GM19023 (cell line): ENCODE measurements at regions not wholly inside any gene's neighbourhood (a gene's known extent, or its start where the extent isn't known, plus 50 kb on each side); places are given as distances from the start of the nearest gene placed in this dataset.

Experiments used
- ATAC-seq: cut with Tn5 transposase; IDR thresholded peaks from one replicate; pipeline ENCODE4 v1.9.1; 2021; ENCODE audit warnings: mild to moderate bottlenecking, moderate library complexity; ENCODE audit not compliant: unreplicated experiment

GRCh38 chr12:30110498-30110897, 326.8 kb upstream of the TMTC1 start:
- ATAC-seq, result no peak

- ATAC-seq, result no peak
These were observed 324.9 kb upstream of the TMTC1 start for GRCh38 chr12:30108666-30109065.

- ATAC-seq, result no peak
These were observed 322.6 kb upstream of the TMTC1 start for GRCh38 chr12:30106204-30106965.

- ATAC-seq, result no peak
These were observed 321.8 kb upstream of the TMTC1 start for GRCh38 chr12:30105505-30105904.

- ATAC-seq, result no peak
These were observed 321.2 kb upstream of the TMTC1 start for GRCh38 chr12:30104971-30105370.

- no peak for ATAC-seq
These were observed 317.0 kb upstream of the TMTC1 start for GRCh38 chr12:30100741-30101140.

GRCh38 chr12:30098677-30099076, 314.9 kb upstream of the TMTC1 start:
- no peak for ATAC-seq

- no peak for ATAC-seq
These were observed 311.8 kb upstream of the TMTC1 start for GRCh38 chr12:30095511-30095910.

GRCh38 chr12:30092983-30093617, 309.4 kb upstream of the TMTC1 start:
- no peak for ATAC-seq

GRCh38 chr12:30090258-30090657, 306.5 kb upstream of the TMTC1 start:
- ATAC-seq, result no peak

GRCh38 chr12:30088259-30088995, 304.7 kb upstream of the TMTC1 start:
- no peak for ATAC-seq

GRCh38 chr12:30082381-30082780, 298.6 kb upstream of the TMTC1 start:
- no peak for ATAC-seq

GRCh38 chr12:30074916-30075315, 291.2 kb upstream of the TMTC1 start:
- ATAC-seq, result no peak

- ATAC-seq, result no peak
These were observed 289.1 kb upstream of the TMTC1 start for GRCh38 chr12:30072824-30073223.

GRCh38 chr12:30067146-30067545, 283.4 kb upstream of the TMTC1 start:
- ATAC-seq, result no peak

- ATAC-seq, result no peak
These were observed 281.2 kb upstream of the TMTC1 start for GRCh38 chr12:30064906-30065305.

GRCh38 chr12:30063435-30063945, 279.7 kb upstream of the TMTC1 start:
- ATAC-seq, result no peak

- ATAC-seq, result no peak
These were observed 264.6 kb upstream of the TMTC1 start for GRCh38 chr12:30048371-30048770.

- ATAC-seq, result no peak
These were observed 263.9 kb upstream of the TMTC1 start for GRCh38 chr12:30047516-30048254.

- ATAC-seq, result no peak
These were observed 262.6 kb upstream of the TMTC1 start for GRCh38 chr12:30046376-30046775.

- no peak for ATAC-seq
These were observed 261.4 kb upstream of the TMTC1 start for GRCh38 chr12:30045171-30045570.
